SU-DHL-6 (cell line): ENCODE measurements at regions not wholly inside any gene's neighbourhood (a gene's known extent, or its start where the extent isn't known, plus 50 kb on each side); places are given as distances from the start of the nearest gene placed in this dataset.

Experiments
- H2AFZ ChIP-seq: fragments of 200-600 bp; sonication (generic); 2 replicates; pipeline ENCODE4 v1.6.1; 2014; ENCODE audit warnings: low read depth, mild to moderate bottlenecking, moderate library complexity, mixed read lengths, antibody characterized with exemption, low read length; ENCODE audit not compliant: severe bottlenecking
- H3F3A ChIP-seq: fragments of 200-600 bp; shearing (Covaris generic); 2 replicates; pipeline ENCODE4 v1.6.0; 2016; ENCODE audit warnings: antibody characterized with exemption, mild to moderate bottlenecking; ENCODE audit not compliant: insufficient read depth
- H3K27ac ChIP-seq: fragments of 200-600 bp; sonication (generic); 2 replicates; pipeline ENCODE4 v1.5.1; 2016; ENCODE audit warnings: low read depth, mild to moderate bottlenecking, low read length, moderate library complexity, mixed read lengths
- H3K27me3 ChIP-seq: fragments of 200-600 bp; sonication (generic), shearing (Covaris generic); 2 replicates; pipeline ENCODE4 v1.6.0; 2014; ENCODE audit warnings: mild to moderate bottlenecking, low read length
- H3K36me3 ChIP-seq: fragments of 200-600 bp; sonication (generic); 2 replicates; pipeline ENCODE4 v1.6.1; 2014; ENCODE audit warnings: mild to moderate bottlenecking, low read length, mixed read lengths
- H3K4me2 ChIP-seq: fragments of 300-600, 200-600 bp; shearing (Covaris generic), sonication (generic); 2 replicates; pipeline ENCODE4 v1.6.0; 2014; ENCODE audit warnings: low read length, low read depth, mild to moderate bottlenecking; ENCODE audit not compliant: poor library complexity, severe bottlenecking
- H3K4me3 ChIP-seq: fragments of 200-600 bp; sonication (generic); 2 replicates; pipeline ENCODE4 v1.5.1; 2014; ENCODE audit warnings: antibody characterized with exemption, low read length, mild to moderate bottlenecking, mixed read lengths; ENCODE audit not compliant: insufficient read depth, poor library complexity, severe bottlenecking
- H3K79me2 ChIP-seq: fragments of 200-600 bp; sonication (generic); 2 replicates; pipeline ENCODE4 v1.6.1; 2014; ENCODE audit warnings: mild to moderate bottlenecking, low read length, moderate library complexity; ENCODE audit not compliant: insufficient read depth
- H3K9ac ChIP-seq: fragments of 200-600 bp; sonication (generic); 2 replicates; pipeline ENCODE4 v1.7.0; 2014; ENCODE audit warnings: mild to moderate bottlenecking, low read length
- H3K9me2 ChIP-seq: fragments of 200-600 bp; sonication (generic); replicated peaks from 2 replicates; pipeline ENCODE4 v1.6.1; 2014; ENCODE audit warnings: low read length; ENCODE audit not compliant: insufficient read depth
- H3K9me3 ChIP-seq: fragments of 200-600 bp; sonication (generic); 2 replicates; pipeline ENCODE4 v1.6.1; 2014; ENCODE audit warnings: low read length, mixed read lengths; ENCODE audit not compliant: insufficient read depth
- H4K20me1 ChIP-seq: fragments of 200-600 bp; sonication (generic); 2 replicates; pipeline ENCODE4 v1.6.1; 2014; ENCODE audit warnings: low read depth, mild to moderate bottlenecking, antibody characterized with exemption, low read length, moderate library complexity, mixed read lengths
- EZH2phosphoT487 ChIP-seq: fragments of 200-600 bp; sonication (generic), shearing (Covaris generic); conservative IDR thresholded peaks from 2 replicates; pipeline ENCODE4 v1.6.1; 2018; ENCODE audit warnings: mild to moderate bottlenecking, antibody characterized with exemption, low read length, moderate library complexity, mixed read lengths
- TF ChIP-seq, protein P1 (sequence below): fragments of 200-600 bp; sonication (generic); IDR thresholded peaks from one replicate; pipeline ENCODE4 v1.5.1; 2017; ENCODE audit warnings: antibody characterized with exemption, mild to moderate bottlenecking, low read length, moderate library complexity; ENCODE audit not compliant: insufficient read depth, poor library complexity, severe bottlenecking

DNA sequence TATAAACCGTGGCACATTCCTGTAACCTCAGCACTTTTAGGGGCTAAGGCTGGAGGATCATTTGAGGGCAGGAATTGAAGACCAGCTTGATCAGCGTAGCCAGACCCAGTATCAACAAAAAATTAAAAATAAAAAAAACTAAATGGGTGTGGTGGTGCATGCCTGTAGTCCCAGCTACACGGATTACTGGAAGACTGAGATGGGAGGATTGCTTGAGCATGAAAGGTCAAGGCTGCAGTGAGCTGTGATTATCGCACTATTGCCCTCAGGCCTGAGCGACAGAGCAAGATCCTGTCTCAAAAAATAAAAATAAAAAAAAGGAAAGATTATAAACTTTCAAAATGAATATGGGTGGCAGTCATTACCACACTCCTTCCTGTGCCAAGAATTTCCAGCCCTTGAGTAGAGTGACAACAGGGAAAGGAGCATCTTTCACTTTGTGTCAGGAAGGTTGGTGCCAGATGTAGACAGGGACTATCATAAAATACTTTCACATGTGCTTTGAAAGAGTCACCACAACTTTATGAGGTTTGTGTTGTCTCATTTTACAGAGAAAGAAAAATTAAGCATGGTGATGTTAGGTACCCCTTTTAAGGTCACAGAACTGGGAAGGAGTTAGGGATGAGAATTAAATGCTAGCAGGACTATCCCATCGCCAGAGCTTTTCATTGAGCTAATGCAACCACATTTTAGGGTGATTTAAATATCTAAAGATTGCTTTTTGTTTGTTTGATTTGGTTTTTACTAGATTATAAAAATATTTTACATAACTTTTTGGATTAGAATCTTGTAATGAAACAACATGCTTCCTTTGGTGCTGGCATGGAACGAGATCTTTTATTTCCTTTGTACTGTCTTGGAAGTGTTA lies 1617.4 kb upstream of the ACVR2A start:
- no peak overlapping the region for H3K4me2 ChIP-seq
- H3K4me3 ChIP-seq, result no peak overlapping the region
- H3K9me2 ChIP-seq, result no peaks in the 10 kb centered on the region
- no peaks in the 10 kb centered on the region for H3F3A ChIP-seq
- no peaks in the 10 kb centered on the region for H3K79me2 ChIP-seq
- H3K9me3 ChIP-seq, result no peaks in the 10 kb centered on the region
- no peaks in the 10 kb centered on the region for H4K20me1 ChIP-seq
- H3K36me3 ChIP-seq, result no peaks in the 10 kb centered on the region
- no peak overlapping the region for H2AFZ ChIP-seq
- TF ChIP-seq, protein P1, sequence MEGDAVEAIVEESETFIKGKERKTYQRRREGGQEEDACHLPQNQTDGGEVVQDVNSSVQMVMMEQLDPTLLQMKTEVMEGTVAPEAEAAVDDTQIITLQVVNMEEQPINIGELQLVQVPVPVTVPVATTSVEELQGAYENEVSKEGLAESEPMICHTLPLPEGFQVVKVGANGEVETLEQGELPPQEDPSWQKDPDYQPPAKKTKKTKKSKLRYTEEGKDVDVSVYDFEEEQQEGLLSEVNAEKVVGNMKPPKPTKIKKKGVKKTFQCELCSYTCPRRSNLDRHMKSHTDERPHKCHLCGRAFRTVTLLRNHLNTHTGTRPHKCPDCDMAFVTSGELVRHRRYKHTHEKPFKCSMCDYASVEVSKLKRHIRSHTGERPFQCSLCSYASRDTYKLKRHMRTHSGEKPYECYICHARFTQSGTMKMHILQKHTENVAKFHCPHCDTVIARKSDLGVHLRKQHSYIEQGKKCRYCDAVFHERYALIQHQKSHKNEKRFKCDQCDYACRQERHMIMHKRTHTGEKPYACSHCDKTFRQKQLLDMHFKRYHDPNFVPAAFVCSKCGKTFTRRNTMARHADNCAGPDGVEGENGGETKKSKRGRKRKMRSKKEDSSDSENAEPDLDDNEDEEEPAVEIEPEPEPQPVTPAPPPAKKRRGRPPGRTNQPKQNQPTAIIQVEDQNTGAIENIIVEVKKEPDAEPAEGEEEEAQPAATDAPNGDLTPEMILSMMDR, result no peak
- TF ChIP-seq EZH2phosphoT487, result no peak
- no peaks in the 10 kb centered on the region for H3K27me3 ChIP-seq
- H3K9ac ChIP-seq, result no peak overlapping the region
- no peak overlapping the region for H3K27ac ChIP-seq

DNA sequence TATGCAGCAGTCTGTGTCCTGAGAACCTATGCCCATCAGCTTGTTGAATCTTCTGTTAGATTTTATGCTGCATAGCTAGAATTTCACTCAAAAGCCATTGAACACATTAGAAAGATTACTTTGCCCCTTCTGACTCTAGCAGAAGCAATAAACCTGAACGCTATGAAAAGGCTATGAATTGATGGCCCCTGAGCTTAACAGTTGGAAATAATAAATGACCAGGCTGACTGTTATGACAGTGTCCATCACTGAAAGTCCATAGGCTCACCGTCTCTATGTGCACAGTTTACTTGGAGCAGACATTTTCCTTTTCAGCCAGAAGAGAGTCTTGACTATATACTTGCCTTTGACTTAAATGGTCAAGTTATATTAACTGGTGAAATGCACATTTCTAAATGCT lies 1618.8 kb upstream of the ACVR2A start:
- H3K9ac ChIP-seq, result no peak overlapping the region
- no peaks in the 10 kb centered on the region for H3K36me3 ChIP-seq
- TF ChIP-seq, protein P1, result no peak
- no peak for TF ChIP-seq EZH2phosphoT487
- no peak overlapping the region for H3K4me2 ChIP-seq
- H3K79me2 ChIP-seq, result no peaks in the 10 kb centered on the region
- no peaks in the 10 kb centered on the region for H3K9me3 ChIP-seq
- H4K20me1 ChIP-seq, result no peaks in the 10 kb centered on the region
- no peaks in the 10 kb centered on the region for H3F3A ChIP-seq
- no peak overlapping the region for H3K4me3 ChIP-seq
- H3K9me2 ChIP-seq, result no peaks in the 10 kb centered on the region
- H3K27me3 ChIP-seq, result no peaks in the 10 kb centered on the region
- H3K27ac ChIP-seq, result no peak overlapping the region
- no peak overlapping the region for H2AFZ ChIP-seq

DNA sequence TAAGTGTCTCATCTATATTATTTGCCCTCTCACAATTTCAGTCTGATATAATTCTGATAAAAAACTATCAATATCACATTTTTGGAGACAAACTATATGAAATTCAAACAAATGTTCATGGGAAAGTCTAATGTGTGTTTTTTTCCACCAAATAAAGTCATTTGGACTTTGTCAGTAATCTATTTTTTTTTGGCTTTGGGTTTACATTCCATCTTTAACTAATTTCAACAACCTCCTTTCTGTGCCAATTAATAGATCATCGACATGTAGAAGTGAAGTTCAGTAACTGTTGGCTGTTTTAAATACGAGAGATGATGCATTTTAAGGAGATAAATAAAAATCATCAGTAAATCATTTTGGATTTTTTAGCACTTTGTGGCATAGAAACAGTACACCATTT lies 1623.0 kb upstream of the ACVR2A start:
- Histone ChIP-seq H4K20me1 (no peaks in the 10 kb centered on the region), H3K27me3 (no peaks in the 10 kb centered on the region), H3F3A (no peaks in the 10 kb centered on the region), H3K9ac (no peak overlapping the region), H3K27ac (no peak overlapping the region), H3K4me3 (no peak overlapping the region), H3K79me2 (no peaks in the 10 kb centered on the region), H3K36me3 (no peaks in the 10 kb centered on the region), H2AFZ (no peak overlapping the region), H3K9me3 (no peaks in the 10 kb centered on the region), H3K9me2 (no peaks in the 10 kb centered on the region), H3K4me2 (no peak overlapping the region)
- no peak for TF ChIP-seq EZH2phosphoT487
- TF ChIP-seq, protein P1, result no peak
